HT-29 (cell line): ENCODE measurements at regions not wholly inside any gene's neighbourhood (a gene's known extent, or its start where the extent isn't known, plus 50 kb on each side); places are given as distances from the start of the nearest gene placed in this dataset.

ENCODE experiments used
- DNase-seq: peaks from one replicate; pipeline ENCODE4 v3.0.0-alpha.2; 2015; ENCODE audit warnings: low spot score

DNA sequence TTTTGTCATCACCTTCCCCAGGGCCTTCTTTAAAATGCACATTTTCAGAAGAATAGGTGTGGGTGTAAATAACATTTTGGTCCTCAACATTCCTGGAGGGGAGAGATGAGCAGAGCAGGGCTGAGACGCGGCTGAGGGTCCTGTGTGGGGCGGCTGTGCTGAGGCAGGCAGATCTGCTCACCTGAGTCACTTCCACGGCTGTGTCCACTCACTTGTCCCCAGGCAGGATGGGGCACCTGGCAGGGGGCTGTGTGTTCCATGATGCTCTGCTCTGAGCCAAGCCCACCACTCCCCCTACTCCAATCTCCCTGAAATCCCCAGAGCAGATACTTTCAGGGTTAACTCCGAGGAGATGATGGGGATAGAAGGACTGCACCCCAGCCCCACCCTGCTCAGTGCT lies 93.8 kb downstream of the GLRX3 start:
- DNase-seq = no peak

- no peak for DNase-seq
Measured at GRCh38 chr10:130230611-130231010, 94.4 kb downstream of the GLRX3 start.

DNA sequence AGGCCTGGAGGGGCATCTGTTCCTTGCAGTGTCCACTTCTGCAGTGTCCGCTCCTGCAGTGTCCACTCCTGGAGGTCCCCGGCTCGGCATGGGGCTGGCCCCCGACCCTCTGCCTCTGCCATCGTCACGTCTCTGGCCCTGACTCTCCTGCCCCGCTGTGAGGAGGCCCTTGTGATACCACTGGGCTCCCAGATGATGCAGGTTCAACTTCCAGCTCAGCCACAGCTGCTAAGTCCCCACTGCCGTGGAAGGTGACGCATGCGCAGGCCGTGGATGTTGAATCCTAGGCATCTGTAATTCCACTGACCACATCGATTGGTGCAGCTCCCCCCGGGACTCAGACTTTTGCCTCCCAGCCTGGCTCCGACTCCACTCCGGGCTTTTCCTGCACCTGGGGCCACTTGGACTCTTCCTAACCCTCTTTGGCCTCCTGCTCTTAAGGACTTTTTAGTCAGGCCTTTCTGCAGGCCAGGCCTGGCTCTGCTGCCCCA lies 95.1 kb downstream of the GLRX3 start:
- no peak for DNase-seq

DNA sequence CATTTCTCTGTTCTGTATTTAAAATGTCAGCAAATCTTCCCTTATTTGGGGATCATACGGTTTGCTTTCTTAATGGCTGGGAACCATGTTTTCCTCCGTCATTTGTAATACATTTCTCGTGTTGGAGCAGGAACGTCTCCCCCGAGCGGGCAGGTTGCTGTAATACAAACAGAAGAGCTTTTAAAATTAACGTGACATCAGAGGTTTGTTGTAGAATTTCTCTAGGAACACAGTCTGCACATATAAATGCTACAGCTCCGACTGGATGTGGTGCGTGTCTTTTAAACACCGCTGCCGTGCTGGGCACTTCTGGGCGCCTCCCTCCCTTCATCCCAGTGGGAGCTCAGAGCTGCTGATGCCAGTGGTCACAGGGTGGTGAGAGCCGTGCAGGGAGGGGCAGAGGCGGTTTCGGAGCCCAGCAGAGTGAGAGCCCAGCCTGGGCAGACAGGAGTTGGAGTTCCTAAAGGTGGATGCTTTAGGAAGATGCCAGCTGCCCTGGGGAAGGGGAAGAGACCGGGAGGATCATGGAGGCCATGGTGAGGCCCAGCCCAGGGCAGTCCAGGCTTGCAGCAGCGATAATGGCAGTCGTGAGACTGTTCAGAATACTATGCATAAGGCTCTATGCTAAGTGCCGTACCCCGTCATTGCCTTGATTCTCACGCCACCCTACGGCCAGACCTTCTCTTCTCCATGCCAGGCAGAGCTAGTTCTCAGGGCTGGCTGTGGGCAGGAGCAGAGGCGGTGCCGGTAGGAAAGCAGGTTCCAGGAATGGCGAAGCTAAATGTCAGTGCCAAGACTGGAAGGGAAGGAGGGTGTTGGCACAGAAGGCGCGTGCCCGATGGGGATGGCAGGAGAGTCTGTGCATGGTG lies 96.2 kb downstream of the GLRX3 start:
- DNase-seq = no peak

GRCh38 chr10:130233035-130233360 lies 96.8 kb downstream of the GLRX3 start:
- no peak for DNase-seq

- DNase-seq = no peak
Measured at GRCh38 chr10:130233426-130233825, 97.2 kb downstream of the GLRX3 start.

GRCh38 chr10:130234171-130234965 lies 98.2 kb downstream of the GLRX3 start:
- no peak for DNase-seq

DNA sequence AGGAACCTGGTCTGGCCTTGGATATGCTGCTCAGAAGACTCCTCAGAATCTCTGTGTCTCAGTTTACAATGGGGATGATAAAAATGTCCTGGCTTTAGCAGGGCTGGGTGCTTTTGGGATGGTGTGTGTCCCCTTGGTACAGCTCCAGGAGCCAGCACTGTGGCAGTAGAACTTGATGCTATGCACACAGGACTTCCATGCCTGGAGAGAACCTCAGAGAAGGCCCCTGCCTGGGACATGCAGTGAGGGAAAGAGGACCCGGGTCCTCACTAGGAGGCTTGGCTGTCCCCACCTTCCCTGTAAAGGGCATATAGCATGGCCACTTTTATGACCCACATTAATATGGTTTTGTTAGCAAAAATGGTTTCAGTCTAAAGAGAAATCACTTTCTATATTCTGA lies 100.5 kb downstream of the GLRX3 start:
- DNase-seq = no peak

GRCh38 chr10:130240409-130240808 lies 104.2 kb downstream of the GLRX3 start:
- DNase-seq = no peak

GRCh38 chr10:130242513-130242912 lies 106.3 kb downstream of the GLRX3 start:
- DNase-seq = no peak

DNA sequence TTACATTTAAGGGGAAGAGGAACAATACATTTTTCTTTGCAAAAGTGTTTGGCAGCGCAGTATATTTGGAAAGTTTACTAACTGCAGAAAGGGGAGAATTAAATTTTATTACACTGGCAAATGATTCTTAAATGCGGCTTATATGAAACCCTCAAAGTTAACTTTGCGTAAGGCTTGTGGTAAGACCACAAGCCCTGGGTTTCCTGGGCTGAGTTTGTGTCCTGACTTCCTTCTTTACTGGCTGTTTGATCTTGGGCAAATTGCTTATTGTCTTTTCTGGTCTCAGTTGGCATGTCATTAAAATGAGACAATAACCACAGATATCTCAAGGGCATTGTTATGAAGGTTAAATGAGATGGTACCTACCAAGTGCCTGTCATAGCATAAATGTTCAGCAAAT lies 106.8 kb downstream of the GLRX3 start:
- DNase-seq = no peak

DNA sequence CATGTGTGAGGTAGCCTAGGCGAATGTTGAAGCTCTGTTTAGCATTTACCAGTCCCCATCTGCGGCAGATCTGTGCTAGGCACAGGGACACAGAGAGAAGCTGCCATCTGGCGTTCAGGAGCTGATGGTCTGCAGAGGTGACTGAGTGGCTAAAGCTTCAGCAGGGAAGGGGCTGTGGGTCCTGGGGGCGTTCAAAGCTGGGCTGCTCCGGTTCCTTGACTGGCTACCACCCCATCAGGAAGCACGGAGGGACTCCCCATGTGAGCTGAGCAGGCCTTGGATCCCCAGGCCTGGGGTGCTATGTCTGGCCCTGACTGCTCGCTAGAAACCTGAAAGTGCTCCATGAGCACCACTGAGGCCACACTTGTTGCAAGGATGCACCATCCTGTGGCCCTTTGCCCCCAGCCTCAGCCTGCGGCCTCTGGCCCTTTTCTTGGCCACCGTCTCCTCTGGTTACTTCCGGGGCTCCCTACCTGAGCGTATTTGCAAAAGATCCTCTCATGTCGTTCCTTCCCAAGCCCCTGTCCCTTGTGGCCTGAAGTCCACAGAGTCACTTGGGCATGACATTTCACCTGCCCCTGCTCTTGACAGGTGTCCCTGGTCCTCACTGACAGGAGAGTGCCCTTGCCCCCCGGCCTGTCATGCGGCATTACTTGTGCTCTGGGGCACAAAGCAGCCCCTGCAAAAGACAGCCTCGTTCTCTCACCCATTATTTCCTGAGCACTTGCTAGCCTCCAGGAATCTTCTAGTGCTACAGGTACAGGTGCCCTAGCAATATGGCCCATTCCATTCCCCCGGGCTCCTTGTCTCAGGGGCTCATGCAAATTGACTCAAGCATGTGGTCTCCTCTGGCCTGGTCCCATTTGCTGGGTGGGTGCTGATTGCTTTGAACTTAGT lies 108.1 kb downstream of the GLRX3 start:
- DNase-seq = no peak

DNA sequence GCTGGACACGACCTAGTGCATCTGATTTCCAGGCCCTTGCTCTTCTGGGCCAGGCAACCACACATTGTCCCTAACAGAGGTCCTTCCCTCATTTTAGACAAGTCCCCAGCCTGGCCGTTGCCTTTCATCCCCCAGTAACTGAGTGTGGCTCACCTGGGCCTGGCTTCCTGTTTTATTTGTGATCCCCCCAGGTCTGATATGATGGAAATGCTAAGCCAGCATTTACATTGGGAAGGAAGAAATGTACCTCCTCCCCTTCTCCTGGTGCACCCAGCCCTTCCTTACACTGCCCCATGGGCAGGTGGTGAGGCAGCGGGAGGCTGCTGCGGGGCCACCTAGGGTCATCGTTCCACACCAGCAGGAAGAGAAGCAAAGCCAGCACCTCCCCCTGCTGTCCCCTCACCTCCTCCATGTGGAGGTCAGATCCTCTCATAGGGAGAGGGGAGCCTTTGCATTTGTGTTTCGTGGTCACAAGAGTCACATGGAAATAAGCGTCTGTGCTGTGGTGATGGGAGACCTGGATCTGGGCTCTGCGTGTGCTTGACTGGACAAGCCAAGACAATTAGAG lies 108.8 kb downstream of the GLRX3 start:
- no peak for DNase-seq

DNA sequence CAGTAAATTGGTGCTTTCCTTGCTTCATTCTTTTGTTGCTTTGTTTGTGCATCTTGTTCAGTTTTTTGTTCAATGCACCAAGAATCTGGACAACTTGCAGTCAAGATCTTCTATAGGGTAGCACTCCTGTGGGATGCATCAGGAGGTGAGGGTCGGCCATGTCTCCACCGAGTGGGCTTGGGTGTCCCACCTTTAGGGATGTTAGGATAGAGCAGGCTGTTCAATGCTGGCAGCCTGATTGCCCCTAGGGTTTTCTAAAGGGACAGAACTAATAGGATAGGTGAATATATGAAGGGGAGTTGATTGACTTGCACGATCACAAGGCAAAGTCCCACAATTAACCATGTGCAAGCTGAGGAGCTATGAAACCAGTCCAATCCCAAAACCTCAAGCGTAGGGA lies 109.9 kb downstream of the GLRX3 start:
- no peak for DNase-seq

DNA sequence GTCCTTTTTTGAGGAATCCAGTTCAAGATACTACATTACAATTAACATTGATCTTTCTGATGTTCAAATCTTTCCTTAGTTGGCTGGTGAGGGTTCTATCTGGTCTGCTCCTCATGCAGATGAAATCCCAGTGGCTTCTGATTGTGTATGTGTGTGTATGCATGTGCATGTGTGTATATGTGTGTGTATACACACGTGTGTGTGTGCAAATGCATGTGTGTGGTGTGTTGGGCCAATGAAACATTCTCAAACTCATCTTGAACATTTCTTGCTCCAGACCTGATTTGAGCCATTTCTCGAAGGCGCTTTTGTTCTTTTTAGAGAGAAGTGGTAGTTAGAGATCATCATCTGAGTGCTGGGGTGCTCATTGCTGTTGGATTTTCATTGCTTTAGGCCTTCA lies 113.9 kb downstream of the GLRX3 start:
- no peak for DNase-seq

DNA sequence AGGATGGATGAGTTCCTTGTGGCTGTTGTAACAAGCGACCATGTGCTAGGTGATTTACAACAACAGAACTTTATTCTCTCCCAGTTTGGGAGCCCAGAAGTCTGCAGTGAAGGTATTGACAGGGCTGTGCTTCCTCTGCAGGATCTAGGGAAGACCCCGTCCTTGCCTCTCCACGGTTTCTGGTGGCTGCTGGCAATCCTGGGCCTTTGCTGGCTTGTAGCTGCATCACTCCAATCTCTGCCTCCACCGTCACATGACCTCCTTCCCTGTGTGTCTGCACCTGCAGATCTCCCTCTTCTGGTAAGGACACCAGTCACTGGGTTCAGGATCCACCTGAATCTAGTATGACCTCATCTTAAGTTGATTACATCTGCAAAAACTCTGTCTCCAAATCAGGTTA lies 115.6 kb downstream of the GLRX3 start:
- no peak for DNase-seq

GRCh38 chr10:130254243-130254642 lies 118.1 kb downstream of the GLRX3 start:
- no peak for DNase-seq

- no peak for DNase-seq
Measured at GRCh38 chr10:130254662-130255061, 118.5 kb downstream of the GLRX3 start.

DNA sequence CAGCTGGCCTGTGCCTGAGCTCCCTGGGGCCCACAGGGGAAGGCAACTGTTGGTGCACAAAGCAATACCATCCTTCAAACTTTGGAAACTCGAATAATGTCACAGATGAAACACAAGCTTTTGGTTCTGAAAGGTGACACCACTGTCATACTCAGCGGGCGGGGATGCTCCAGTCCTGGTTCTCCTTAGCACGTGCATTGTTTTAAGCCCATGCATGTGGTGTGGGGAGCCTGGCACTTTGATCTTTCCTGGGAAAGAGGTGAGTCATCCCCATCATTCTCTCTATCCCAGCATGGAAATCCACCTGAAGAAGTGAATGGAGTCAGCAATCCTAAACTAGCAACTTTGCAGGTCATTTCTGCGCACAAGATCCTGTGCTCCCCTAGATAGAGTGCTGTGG lies 119.6 kb downstream of the GLRX3 start:
- DNase-seq = no peak

DNA sequence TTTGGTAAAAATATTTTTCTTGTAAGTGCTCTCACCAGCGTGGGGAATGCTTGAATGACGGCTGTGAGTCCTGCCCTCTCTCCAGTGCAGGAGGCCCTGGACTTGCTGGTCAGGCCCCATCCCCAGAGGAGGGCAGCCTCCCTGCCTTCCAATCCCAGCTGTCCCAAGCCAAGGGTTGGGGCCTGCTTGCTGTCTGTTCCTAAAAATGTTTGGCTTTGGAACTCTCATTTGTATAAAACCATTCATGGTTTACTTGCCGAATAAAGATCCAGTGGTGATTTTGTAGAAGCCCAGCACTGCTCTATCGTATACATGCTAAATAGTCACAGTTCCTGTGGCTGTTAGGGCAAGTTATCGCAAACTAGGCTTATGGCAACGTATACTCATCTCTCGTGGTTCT lies 121.7 kb downstream of the GLRX3 start:
- DNase-seq = no peak

DNA sequence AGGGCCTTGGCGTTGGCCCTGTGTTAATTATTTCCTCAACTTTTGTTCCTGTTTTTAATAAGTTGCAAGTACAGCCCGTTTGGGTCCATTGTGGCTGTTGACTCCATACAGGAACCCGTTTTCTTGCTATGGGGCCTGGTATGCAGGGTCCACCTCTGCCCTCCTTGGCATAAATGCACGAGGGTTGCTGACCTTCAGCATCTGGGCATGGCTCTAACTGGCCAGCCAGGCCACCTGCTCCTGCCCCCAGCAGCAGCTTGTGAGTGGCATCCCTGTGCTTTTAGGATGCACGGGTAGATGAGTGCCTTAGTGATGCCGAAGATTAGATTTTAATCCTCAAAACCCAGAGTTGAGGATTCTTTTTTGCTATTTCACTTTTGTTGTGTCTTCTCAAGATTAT lies 123.2 kb downstream of the GLRX3 start:
- no peak for DNase-seq

DNA sequence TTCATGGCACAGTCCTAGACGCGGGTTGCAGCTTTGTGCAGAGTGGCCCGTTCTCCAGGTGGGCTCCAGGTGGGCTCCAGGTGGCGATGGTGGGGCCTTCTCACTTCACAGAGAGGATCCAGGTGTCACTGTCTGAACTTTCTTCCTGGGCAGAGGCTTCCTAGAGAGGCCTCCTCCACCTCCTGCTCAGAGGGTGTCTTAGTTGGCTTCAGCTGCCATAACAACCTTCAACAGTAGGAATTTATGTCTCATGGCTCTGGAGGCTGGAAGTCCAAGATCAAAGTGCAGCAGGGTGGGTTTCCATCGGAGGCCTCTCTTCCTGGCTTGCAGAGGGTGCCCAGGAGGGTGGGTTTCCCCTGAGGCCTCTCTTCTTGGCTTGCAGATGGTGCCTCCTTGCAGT lies 125.1 kb downstream of the GLRX3 start:
- no peak for DNase-seq
